ENCODE measurements at regions not wholly inside any gene's neighbourhood (a gene's known extent, or its start where the extent isn't known, plus 50 kb on each side); places are given as distances from the start of the nearest gene placed in this dataset.
A peak's percentile ranks its signal among the peaks of the same experiment; 100 is the strongest.

DNA sequence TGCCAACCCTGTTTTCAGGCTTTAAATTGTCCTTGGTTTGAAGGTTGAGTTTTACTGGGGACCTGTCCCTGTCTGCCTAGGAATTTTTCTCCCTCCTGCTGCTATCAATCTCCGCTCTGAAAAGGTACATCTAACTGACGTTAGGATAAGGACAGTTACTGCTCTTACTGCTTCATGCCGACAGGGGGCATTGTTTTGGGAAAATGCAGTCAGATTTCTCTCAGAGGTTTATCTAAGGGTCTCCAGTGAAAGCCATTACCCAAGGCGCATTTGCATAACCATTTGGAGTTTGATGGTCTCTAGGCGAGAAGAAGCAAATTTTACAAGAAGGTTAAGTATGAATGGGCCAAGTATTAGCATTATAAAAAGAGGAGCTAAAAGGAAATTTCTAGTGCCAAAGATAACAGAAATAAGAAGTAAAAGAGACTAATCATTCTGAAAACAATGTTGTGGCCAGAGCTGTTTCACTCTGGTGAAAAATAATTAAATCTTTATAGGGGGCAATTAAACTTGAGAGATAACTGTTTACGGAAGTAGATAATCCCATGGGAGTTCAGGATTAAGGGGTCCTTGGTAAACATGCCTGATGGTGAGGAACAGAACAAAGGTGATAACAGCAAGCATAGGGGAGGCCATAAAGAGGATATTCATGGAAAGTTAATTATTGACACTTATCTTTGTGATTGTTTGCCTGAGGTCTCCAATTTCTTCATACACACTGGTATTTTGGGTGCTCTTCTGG lies 605.0 kb downstream of the MTRR start:
- DNase-seq (ENCODE audit: low read depth) = no peak

GRCh38 chr5:8474569-8474930 lies 605.6 kb downstream of the MTRR start:
- no peak for DNase-seq (ENCODE audit: low read depth)

- no peak for DNase-seq (ENCODE audit: low read depth)
Measured at GRCh38 chr5:8478326-8478725, 609.4 kb downstream of the MTRR start.

DNA sequence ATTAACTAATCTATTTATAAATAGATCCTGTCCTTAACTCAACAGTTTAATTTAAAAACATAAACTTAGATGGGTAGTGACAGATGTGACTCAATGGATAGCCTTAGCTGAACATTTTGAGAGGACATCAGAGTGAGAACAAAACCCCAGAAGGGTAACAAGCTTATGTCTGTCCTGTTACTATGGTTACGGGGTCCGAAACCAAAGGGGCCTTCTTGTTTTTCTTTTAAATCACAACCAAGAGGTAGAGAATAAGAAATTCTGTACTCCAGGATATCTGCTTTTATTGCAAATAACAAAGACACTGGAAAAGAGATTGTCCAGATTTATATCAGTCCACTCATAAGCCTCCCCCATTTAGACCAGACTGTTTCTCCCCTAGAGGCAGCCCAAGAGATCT lies 612.1 kb downstream of the MTRR start:
- DNase-seq (ENCODE audit: low read depth) = no peak

GRCh38 chr5:8491254-8491653 lies 622.3 kb downstream of the MTRR start:
- no peak for DNase-seq (ENCODE audit: low read depth)

DNA sequence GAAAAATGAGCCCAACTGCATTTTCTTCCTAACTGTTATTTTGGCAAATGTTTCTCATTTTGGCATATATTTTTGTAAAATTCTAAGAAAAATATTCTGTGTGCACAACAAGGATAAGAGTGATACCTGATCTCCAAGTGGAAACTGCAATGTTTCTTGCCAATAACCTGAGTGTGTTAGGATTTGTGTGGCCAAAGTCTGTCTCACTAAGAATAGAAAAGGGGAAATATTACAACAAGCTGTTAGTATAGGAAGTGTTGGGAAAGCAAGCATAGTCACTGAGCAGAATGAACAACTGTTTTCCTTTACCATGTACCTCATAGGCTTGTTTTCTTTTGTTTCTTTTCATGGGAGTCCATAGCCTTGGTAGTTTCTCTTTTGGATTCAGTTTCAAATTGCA lies 624.2 kb downstream of the MTRR start:
- no peak for DNase-seq (ENCODE audit: low read depth)

- no peak for DNase-seq (ENCODE audit: low read depth)
Measured at GRCh38 chr5:8500426-8500825, 631.5 kb downstream of the MTRR start.

GRCh38 chr5:8505196-8505595 lies 636.2 kb downstream of the MTRR start:
- no peak for DNase-seq (ENCODE audit: low read depth)

DNA sequence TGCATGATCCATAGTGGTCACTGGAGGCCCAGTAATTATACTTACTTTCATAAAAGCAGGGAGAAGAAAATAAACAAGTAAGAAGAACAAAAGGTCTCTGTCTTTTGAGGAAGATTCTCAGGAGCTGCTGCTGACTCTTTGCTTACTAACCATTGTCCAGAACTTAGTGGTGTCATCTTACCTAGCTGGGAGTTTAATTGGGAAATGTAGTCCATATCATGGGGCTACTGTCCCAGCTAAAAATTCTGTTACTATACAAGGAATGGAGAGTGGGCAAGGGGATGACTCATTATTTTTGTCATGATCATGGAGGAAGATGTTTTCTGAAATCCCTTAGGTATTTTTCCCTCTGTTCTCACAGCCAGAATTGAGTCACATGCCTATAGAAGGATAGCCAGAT lies 639.3 kb downstream of the MTRR start:
- no peak for DNase-seq (ENCODE audit: low read depth)

GRCh38 chr5:8516356-8516755 lies 647.4 kb downstream of the MTRR start:
- DNase-seq (ENCODE audit: low read depth) = no peak

GRCh38 chr5:8517456-8517855 lies 648.5 kb downstream of the MTRR start:
- DNase-seq (ENCODE audit: low read depth) = peak; percentile 9

GRCh38 chr5:8520917-8521316 lies 652.0 kb downstream of the MTRR start:
- DNase-seq (ENCODE audit: low read depth) = no peak

- no peak for DNase-seq (ENCODE audit: low read depth)
Measured at GRCh38 chr5:8521991-8522390, 653.0 kb downstream of the MTRR start.

DNA sequence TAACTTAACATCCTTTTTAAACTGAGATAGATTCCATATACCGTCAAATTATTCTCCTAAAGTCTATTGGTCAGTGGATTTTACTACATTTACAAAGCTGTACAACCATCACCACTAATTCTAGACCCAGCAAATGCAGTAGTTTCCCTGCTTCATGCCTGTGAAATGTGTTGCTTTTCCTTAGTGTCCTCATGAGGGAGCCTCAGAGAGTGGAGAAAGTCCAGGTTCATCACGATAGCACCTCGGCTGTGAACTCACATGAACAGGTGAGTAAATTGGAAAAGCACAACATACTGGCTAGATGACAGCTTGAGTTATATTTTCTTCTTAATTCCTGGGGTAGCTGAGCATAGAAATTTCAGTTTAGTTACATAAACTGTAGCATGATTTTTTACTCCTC lies 653.7 kb downstream of the MTRR start:
- DNase-seq (ENCODE audit: low read depth) = no peak

- no peak for DNase-seq (ENCODE audit: low read depth)
Measured at GRCh38 chr5:8523501-8523900, 654.6 kb downstream of the MTRR start.

DNA sequence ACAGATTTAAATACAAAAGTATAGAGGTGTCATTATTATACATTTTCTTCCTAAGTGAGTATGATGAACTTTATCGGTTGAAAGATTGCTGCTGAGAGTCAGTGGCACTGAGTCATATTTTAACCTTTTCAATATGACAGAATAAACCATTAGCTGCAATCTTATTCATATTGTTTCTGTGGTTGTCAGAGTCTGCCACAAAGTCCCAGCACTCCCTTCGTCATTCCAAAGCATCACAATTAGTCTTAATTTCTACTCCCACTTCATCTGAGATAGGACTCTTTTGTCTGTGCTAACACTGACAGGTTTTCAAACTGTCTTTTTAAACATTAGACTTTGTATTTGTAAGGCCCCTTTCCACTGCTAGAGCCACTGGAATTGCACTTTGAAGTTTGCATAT lies 656.9 kb downstream of the MTRR start:
- no peak for DNase-seq (ENCODE audit: low read depth)

- DNase-seq (ENCODE audit: low read depth) = no peak
Measured at GRCh38 chr5:8528106-8528505, 659.2 kb downstream of the MTRR start.

DNA sequence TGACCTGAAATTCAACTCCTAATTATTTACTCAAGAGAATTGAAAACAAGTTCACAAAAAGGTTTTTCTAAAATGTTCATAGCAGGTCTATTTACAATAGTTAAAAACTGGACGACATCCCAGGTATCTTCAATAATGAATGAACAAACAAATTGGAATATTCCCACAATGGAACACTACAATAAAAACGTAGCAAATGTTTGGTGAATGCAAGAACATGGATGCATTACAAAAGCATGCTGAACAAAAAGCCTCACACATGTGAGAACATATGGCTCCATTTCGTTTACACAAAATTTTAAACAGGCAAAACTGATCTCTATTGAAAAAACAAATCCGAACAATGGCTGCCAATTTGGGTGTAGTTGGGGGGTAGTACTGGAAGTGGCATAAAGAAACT lies 669.9 kb downstream of the MTRR start:
- DNase-seq (ENCODE audit: low read depth) = no peak

- DNase-seq (ENCODE audit: low read depth) = no peak
Measured at GRCh38 chr5:8540317-8540716, 671.4 kb downstream of the MTRR start.

DNA sequence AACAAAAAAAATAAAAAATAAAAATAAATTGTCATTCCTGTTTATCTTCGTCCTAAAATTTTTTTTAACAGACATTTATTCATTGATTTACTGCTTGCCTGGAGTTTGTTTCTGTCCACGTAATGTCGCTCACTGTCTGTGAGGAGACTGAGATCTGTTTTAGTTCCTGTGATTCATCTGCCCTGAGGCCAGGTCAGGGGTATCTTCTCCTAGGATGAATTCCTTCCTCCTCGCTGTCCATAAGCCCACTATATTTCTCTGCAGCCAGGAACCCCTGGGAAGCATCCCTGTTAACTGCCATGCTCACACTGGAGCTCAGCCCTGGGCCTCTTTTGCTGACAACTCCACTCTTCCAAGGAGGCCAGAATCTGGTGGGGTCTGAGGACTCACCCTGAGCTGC lies 682.0 kb downstream of the MTRR start:
- no peak for DNase-seq (ENCODE audit: low read depth)

- DNase-seq (ENCODE audit: low read depth) = no peak
Measured at GRCh38 chr5:8553364-8553763, 684.4 kb downstream of the MTRR start.

- no peak for DNase-seq (ENCODE audit: low read depth)
Measured at GRCh38 chr5:8557728-8558127, 688.8 kb downstream of the MTRR start.

- DNase-seq (ENCODE audit: low read depth) = no peak
Measured at GRCh38 chr5:8560776-8561175, 691.8 kb downstream of the MTRR start.

- DNase-seq (ENCODE audit: low read depth) = no peak
Measured at GRCh38 chr5:8561224-8561840, 692.4 kb downstream of the MTRR start.

Data from non-pigmented ciliary epithelial cell (primary cell).